Prostate gland (tissue), 2 donors: ENCODE measurements at regions not wholly inside any gene's neighbourhood (a gene's known extent, or its start where the extent isn't known, plus 50 kb on each side); places are given as distances from the start of the nearest gene placed in this dataset.

Experiments
- POLR2A ChIP-seq: fragments of 450-650 bp; IDR thresholded peaks from one replicate; pipeline ENCODE4 v1.6.1; 2016; ENCODE audit warnings: antibody characterized with exemption, mild to moderate bottlenecking
- TF ChIP-seq, protein P1 (sequence below), 4 experiments: fragments of 200-600 bp in 2 of 4; fragments of 450-650 bp in 2 of 4; sonication (generic) in 2 of 4; IDR thresholded peaks; 1 replicate in 3 of 4; 2 replicates in 1 of 4; pipeline ENCODE4 v1.5.1; 2016 to 2019; ENCODE audit warnings: antibody characterized with exemption in 4 of 4, mild to moderate bottlenecking in 2 of 4, moderate library complexity in 2 of 4

DNA sequence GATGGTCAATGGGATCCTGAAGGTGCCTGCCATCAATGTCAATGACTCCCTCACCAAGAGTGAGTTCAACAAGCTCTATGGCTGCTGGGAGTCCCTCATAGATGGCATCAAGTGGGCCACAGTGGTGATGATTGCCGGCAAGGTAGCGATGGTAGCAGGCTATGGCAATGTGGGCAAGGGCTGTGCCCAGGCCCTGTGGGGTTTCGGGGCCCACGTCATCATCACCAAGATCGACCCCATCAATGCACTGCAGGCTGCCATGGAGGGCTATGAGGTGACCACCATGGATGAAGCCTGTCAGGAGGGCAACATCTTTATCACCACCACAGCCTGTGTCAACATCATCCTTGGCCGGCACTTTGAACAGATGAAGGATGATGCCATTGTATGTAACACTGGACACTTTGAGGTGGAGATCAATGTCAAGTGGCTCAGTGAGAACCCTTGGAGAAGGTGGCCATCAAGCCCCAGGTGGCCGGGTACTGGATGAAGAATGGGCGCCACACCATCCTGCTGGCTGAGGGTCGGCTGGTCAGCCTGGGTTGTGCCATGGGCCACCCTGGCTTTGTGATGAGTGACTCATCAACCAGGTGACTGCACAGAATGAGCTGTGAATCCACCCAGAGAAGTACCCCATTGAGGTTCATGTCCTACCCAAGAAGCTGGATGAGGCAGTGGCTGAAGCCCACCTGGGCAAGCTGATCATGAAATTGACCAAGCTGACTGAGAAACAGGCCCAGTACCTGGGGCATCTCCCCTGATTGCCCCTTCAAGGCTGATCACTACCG, 63.0 kb upstream of the ANTXRL start:
- TF ChIP-seq, protein P1, sequence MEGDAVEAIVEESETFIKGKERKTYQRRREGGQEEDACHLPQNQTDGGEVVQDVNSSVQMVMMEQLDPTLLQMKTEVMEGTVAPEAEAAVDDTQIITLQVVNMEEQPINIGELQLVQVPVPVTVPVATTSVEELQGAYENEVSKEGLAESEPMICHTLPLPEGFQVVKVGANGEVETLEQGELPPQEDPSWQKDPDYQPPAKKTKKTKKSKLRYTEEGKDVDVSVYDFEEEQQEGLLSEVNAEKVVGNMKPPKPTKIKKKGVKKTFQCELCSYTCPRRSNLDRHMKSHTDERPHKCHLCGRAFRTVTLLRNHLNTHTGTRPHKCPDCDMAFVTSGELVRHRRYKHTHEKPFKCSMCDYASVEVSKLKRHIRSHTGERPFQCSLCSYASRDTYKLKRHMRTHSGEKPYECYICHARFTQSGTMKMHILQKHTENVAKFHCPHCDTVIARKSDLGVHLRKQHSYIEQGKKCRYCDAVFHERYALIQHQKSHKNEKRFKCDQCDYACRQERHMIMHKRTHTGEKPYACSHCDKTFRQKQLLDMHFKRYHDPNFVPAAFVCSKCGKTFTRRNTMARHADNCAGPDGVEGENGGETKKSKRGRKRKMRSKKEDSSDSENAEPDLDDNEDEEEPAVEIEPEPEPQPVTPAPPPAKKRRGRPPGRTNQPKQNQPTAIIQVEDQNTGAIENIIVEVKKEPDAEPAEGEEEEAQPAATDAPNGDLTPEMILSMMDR (IDR thresholded peaks at IDR 0.05) = no peak
- no peak for TF ChIP-seq POLR2A
